HL-60 (cell line): ENCODE measurements at regions not wholly inside any gene's neighbourhood (a gene's known extent, or its start where the extent isn't known, plus 50 kb on each side); places are given as distances from the start of the nearest gene placed in this dataset.

Experiments used
- DNase-seq, 2 experiments: peaks; one replicate each; pipeline ENCODE4 v3.0.0-alpha.2; 2010 to 2020; ENCODE audit warnings: low read depth in 1 of 2, low spot score in 1 of 2
- H3K27ac ChIP-seq: fragments of 250-450 bp; sonication (Bioruptor Pico); replicated peaks from 2 replicates; pipeline ENCODE4 v1.5.1; 2020; ENCODE audit warnings: mild to moderate bottlenecking, moderate library complexity
- H3K27me3 ChIP-seq: fragments of 250-450 bp; sonication (Bioruptor Pico); 2 replicates; pipeline ENCODE4 v1.5.1; 2021; ENCODE audit warnings: mild to moderate bottlenecking, moderate library complexity; ENCODE audit not compliant: insufficient read depth, poor library complexity, severe bottlenecking
- H3K4me3 ChIP-seq: replicated peaks from 2 replicates; pipeline ENCODE4 v1.5.1; 2011; ENCODE audit warnings: mild to moderate bottlenecking, control low read depth, low read length; ENCODE audit not compliant: insufficient read depth
- GABPA ChIP-seq: IDR thresholded peaks from 2 replicates; pipeline ENCODE4 v1.6.1; 2012; ENCODE audit warnings: low read depth
- POLR2AphosphoS5 ChIP-seq: IDR thresholded peaks from 2 replicates; pipeline ENCODE4 v1.6.1; 2012; ENCODE audit warnings: low read depth
- SPI1 ChIP-seq: IDR thresholded peaks from 2 replicates; pipeline ENCODE4 v1.6.1; 2012; ENCODE audit warnings: low read depth, mild to moderate bottlenecking, borderline replicate concordance
- TF ChIP-seq, protein P1 (sequence below): IDR thresholded peaks from 2 replicates; pipeline ENCODE4 v1.6.1; 2012; ENCODE audit warnings: low read depth; ENCODE audit not compliant: insufficient replicate concordance
- TF ChIP-seq, protein P2 (sequence below): IDR thresholded peaks from one replicate; pipeline ENCODE4 v1.5.1; 2011; ENCODE audit warnings: low read length, control low read depth, inconsistent platforms; ENCODE audit not compliant: insufficient read depth

DNA sequence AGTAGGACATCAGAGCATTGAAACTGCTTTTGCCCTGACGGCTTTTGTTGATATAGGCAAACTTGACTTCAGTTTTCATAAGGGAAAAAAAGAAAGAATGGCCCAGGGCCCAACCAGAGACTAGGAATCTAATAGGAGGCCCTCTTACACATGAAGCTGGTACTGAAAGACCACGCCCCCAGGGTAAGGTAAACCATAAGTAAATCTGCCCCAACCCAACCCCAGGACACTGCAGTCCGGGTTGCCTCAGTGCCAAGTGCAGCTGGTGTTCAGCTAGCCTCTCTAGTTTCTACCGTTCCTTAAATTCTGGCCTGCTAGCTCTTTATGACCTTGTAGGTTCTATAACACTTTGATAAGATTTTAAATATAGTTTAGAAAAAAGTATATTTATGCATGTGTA is 136.7 kb downstream of the AQP9 start:
- TF ChIP-seq SPI1, result no peak
- no peak for TF ChIP-seq POLR2AphosphoS5
- TF ChIP-seq, protein P1, sequence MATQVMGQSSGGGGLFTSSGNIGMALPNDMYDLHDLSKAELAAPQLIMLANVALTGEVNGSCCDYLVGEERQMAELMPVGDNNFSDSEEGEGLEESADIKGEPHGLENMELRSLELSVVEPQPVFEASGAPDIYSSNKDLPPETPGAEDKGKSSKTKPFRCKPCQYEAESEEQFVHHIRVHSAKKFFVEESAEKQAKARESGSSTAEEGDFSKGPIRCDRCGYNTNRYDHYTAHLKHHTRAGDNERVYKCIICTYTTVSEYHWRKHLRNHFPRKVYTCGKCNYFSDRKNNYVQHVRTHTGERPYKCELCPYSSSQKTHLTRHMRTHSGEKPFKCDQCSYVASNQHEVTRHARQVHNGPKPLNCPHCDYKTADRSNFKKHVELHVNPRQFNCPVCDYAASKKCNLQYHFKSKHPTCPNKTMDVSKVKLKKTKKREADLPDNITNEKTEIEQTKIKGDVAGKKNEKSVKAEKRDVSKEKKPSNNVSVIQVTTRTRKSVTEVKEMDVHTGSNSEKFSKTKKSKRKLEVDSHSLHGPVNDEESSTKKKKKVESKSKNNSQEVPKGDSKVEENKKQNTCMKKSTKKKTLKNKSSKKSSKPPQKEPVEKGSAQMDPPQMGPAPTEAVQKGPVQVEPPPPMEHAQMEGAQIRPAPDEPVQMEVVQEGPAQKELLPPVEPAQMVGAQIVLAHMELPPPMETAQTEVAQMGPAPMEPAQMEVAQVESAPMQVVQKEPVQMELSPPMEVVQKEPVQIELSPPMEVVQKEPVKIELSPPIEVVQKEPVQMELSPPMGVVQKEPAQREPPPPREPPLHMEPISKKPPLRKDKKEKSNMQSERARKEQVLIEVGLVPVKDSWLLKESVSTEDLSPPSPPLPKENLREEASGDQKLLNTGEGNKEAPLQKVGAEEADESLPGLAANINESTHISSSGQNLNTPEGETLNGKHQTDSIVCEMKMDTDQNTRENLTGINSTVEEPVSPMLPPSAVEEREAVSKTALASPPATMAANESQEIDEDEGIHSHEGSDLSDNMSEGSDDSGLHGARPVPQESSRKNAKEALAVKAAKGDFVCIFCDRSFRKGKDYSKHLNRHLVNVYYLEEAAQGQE, result no peak
- no peak for TF ChIP-seq GABPA
- TF ChIP-seq, protein P2, sequence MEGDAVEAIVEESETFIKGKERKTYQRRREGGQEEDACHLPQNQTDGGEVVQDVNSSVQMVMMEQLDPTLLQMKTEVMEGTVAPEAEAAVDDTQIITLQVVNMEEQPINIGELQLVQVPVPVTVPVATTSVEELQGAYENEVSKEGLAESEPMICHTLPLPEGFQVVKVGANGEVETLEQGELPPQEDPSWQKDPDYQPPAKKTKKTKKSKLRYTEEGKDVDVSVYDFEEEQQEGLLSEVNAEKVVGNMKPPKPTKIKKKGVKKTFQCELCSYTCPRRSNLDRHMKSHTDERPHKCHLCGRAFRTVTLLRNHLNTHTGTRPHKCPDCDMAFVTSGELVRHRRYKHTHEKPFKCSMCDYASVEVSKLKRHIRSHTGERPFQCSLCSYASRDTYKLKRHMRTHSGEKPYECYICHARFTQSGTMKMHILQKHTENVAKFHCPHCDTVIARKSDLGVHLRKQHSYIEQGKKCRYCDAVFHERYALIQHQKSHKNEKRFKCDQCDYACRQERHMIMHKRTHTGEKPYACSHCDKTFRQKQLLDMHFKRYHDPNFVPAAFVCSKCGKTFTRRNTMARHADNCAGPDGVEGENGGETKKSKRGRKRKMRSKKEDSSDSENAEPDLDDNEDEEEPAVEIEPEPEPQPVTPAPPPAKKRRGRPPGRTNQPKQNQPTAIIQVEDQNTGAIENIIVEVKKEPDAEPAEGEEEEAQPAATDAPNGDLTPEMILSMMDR, result no peak
- Histone ChIP-seq H3K27ac (no peak overlapping the region), H3K27me3 (no peaks in the 10 kb centered on the region), H3K4me3 (no peak overlapping the region)
- DNase-seq, result no peak

DNA sequence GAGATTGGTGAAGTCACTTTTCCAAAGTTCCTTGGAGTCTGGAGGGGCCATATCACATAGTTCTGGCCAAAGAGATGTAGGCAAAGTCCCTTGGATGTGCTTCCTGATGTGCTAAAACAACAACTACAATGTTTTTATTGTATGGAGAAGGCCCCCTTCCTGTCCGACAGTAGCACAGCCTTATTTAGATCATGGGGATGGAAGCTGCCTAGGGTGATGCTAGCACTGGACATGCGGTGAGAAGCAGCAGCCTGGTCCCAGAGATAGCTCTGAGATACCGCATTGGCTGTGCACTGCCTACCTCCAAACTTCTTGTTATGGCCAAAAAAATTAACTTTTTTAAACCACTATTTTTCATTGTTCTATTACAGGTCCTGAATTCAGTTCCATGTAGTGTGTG is 137.6 kb downstream of the AQP9 start:
- TF ChIP-seq, protein P1, result no peak
- TF ChIP-seq GABPA (no peak), SPI1 (no peak), POLR2AphosphoS5 (no peak)
- TF ChIP-seq, protein P2, result no peak
- no peaks in the 10 kb centered on the region for H3K27me3 ChIP-seq
- no peak for DNase-seq
- H3K27ac ChIP-seq, result no peak overlapping the region
- H3K4me3 ChIP-seq, result no peak overlapping the region

DNA sequence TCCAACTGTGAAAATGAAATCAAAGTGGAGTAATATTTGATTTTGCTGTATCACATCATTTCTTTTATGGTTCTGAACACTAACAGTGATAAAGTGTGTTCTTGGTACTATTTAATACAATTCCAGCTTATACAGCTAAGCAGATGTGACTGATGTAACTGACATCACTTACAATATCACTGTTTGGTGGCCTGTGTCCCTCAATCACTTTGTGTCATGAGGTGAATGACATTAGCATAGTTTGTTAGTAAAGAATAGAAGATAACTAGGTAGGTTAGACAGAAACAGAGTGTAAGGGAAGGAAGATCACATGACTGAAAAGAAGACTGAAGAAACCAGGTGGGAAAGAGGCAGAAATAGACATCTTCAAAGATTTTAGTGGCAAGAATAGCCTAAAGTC is 138.7 kb downstream of the AQP9 start:
- no peak overlapping the region for H3K4me3 ChIP-seq
- DNase-seq, result no peak
- no peak overlapping the region for H3K27ac ChIP-seq
- no peak for TF ChIP-seq SPI1
- TF ChIP-seq POLR2AphosphoS5, result no peak
- TF ChIP-seq, protein P2, result no peak
- no peak for TF ChIP-seq GABPA
- TF ChIP-seq, protein P1, result no peak
- no peaks in the 10 kb centered on the region for H3K27me3 ChIP-seq
